ENCODE measurements at regions not wholly inside any gene's neighbourhood (a gene's known extent, or its start where the extent isn't known, plus 50 kb on each side); places are given as distances from the start of the nearest gene placed in this dataset.

- Histone ChIP-seq H3K79me2 (ENCODE audit: insufficient read depth, low read length) (no peaks in the 10 kb centered on the region), H3K4me3 (ENCODE audit: low read length, poor library complexity, severe bottlenecking) (no peak overlapping the region), H3F3A (ENCODE audit: low read depth) (no peaks in the 10 kb centered on the region), H3K9ac (ENCODE audit: low read depth, low read length, poor library complexity, severe bottlenecking) (no peak overlapping the region), H3K4me1 (ENCODE audit: insufficient read depth, low read length, poor library complexity, severe bottlenecking) (no peaks in the 10 kb centered on the region), H4K20me1 (ENCODE audit: insufficient read depth, low read length, poor library complexity, severe bottlenecking) (no peaks in the 10 kb centered on the region), H3K4me2 (ENCODE audit: low read depth, low read length, poor library complexity, severe bottlenecking) (no peak overlapping the region), H3K9me3 (ENCODE audit: insufficient read depth, low read depth, low read length) (no peaks in the 10 kb centered on the region; the same call in 1 of the 2 replicates), H3K27me3 (ENCODE audit: insufficient read depth, low read length, poor library complexity, severe bottlenecking) (no peaks in the 10 kb centered on the region), H2AFZ (ENCODE audit: low read length) (no peak overlapping the region), H3K36me3 (ENCODE audit: insufficient read depth, low read length) (no peaks in the 10 kb centered on the region), H3K9me2 (replicated peaks; ENCODE audit: low read depth, low read length) (no peaks in the 10 kb centered on the region)
- TF ChIP-seq EZH2phosphoT487 (IDR thresholded peaks at IDR 0.05; ENCODE audit: borderline replicate concordance), result no peak
- TF ChIP-seq, protein P1, sequence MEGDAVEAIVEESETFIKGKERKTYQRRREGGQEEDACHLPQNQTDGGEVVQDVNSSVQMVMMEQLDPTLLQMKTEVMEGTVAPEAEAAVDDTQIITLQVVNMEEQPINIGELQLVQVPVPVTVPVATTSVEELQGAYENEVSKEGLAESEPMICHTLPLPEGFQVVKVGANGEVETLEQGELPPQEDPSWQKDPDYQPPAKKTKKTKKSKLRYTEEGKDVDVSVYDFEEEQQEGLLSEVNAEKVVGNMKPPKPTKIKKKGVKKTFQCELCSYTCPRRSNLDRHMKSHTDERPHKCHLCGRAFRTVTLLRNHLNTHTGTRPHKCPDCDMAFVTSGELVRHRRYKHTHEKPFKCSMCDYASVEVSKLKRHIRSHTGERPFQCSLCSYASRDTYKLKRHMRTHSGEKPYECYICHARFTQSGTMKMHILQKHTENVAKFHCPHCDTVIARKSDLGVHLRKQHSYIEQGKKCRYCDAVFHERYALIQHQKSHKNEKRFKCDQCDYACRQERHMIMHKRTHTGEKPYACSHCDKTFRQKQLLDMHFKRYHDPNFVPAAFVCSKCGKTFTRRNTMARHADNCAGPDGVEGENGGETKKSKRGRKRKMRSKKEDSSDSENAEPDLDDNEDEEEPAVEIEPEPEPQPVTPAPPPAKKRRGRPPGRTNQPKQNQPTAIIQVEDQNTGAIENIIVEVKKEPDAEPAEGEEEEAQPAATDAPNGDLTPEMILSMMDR (conservative IDR thresholded peaks at IDR 0.05; ENCODE audit: low read length), result no peak
These were observed 185.3 kb upstream of the ARGLU1 start for GRCh38 chr13:106753251-106753650.

GRCh38 chr13:106752584-106753170 is 184.7 kb upstream of the ARGLU1 start:
- H3K4me2 ChIP-seq (ENCODE audit: low read depth, low read length, poor library complexity, severe bottlenecking), result no peak overlapping the region
- no peak overlapping the region for H2AFZ ChIP-seq (ENCODE audit: low read length)
- no peak for TF ChIP-seq EZH2phosphoT487 (IDR thresholded peaks at IDR 0.05; ENCODE audit: borderline replicate concordance)
- TF ChIP-seq, protein P1 (conservative IDR thresholded peaks at IDR 0.05; ENCODE audit: low read length), result no peak

GRCh38 chr13:106748785-106749184 is 180.8 kb upstream of the ARGLU1 start:
- no peak overlapping the region for H2AFZ ChIP-seq (ENCODE audit: low read length)
- H4K20me1 ChIP-seq (ENCODE audit: insufficient read depth, low read length, poor library complexity, severe bottlenecking), result no peaks in the 10 kb centered on the region
- H3K9ac ChIP-seq (ENCODE audit: low read depth, low read length, poor library complexity, severe bottlenecking), result no peak overlapping the region
- no peak overlapping the region for H3K4me2 ChIP-seq (ENCODE audit: low read depth, low read length, poor library complexity, severe bottlenecking)
- H3K9me3 ChIP-seq (ENCODE audit: insufficient read depth, low read depth, low read length), result no peaks in the 10 kb centered on the region; the same call in 1 of the 2 replicates
- no peaks in the 10 kb centered on the region for H3K27me3 ChIP-seq (ENCODE audit: insufficient read depth, low read length, poor library complexity, severe bottlenecking)
- no peaks in the 10 kb centered on the region for H3K9me2 ChIP-seq (replicated peaks; ENCODE audit: low read depth, low read length)
- H3F3A ChIP-seq (ENCODE audit: low read depth), result no peaks in the 10 kb centered on the region
- H3K4me1 ChIP-seq (ENCODE audit: insufficient read depth, low read length, poor library complexity, severe bottlenecking), result no peaks in the 10 kb centered on the region
- no peaks in the 10 kb centered on the region for H3K79me2 ChIP-seq (ENCODE audit: insufficient read depth, low read length)
- H3K36me3 ChIP-seq (ENCODE audit: insufficient read depth, low read length), result no peaks in the 10 kb centered on the region
- TF ChIP-seq, protein P1 (conservative IDR thresholded peaks at IDR 0.05; ENCODE audit: low read length), result no peak
- no peak for TF ChIP-seq EZH2phosphoT487 (IDR thresholded peaks at IDR 0.05; ENCODE audit: borderline replicate concordance)
- no peak overlapping the region for H3K4me3 ChIP-seq (ENCODE audit: low read length, poor library complexity, severe bottlenecking)

More at GRCh38 chr13:106752584-106753170, 184.7 kb upstream of the ARGLU1 start:
- H3K4me3 ChIP-seq (ENCODE audit: low read length, poor library complexity, severe bottlenecking), result no peak overlapping the region
- no peaks in the 10 kb centered on the region for H4K20me1 ChIP-seq (ENCODE audit: insufficient read depth, low read length, poor library complexity, severe bottlenecking)
- no peaks in the 10 kb centered on the region for H3K4me1 ChIP-seq (ENCODE audit: insufficient read depth, low read length, poor library complexity, severe bottlenecking)
- no peaks in the 10 kb centered on the region for H3K9me2 ChIP-seq (replicated peaks; ENCODE audit: low read depth, low read length)
- no peaks in the 10 kb centered on the region for H3K36me3 ChIP-seq (ENCODE audit: insufficient read depth, low read length)
- no peaks in the 10 kb centered on the region for H3K27me3 ChIP-seq (ENCODE audit: insufficient read depth, low read length, poor library complexity, severe bottlenecking)
- H3K9ac ChIP-seq (ENCODE audit: low read depth, low read length, poor library complexity, severe bottlenecking), result no peak overlapping the region
- H3F3A ChIP-seq (ENCODE audit: low read depth), result no peaks in the 10 kb centered on the region
- no peaks in the 10 kb centered on the region; the same call in 1 of the 2 replicates for H3K9me3 ChIP-seq (ENCODE audit: insufficient read depth, low read depth, low read length)
- H3K79me2 ChIP-seq (ENCODE audit: insufficient read depth, low read length), result no peaks in the 10 kb centered on the region
